PC-9 (cell line): ENCODE measurements at regions not wholly inside any gene's neighbourhood (a gene's known extent, or its start where the extent isn't known, plus 50 kb on each side); places are given as distances from the start of the nearest gene placed in this dataset.

ENCODE experiments used
- CTCF ChIP-seq: fragments of 200-600 bp; sonication (generic); conservative IDR thresholded peaks from 2 replicates; pipeline ENCODE4 v1.6.1; 2017; ENCODE audit warnings: mixed run types, antibody characterized with exemption, mild to moderate bottlenecking, moderate library complexity
- EZH2 ChIP-seq: fragments of 200-600 bp; sonication (generic); IDR thresholded peaks from 2 replicates; pipeline ENCODE4 v1.8.0; 2017; ENCODE audit warnings: antibody characterized with exemption, low read depth

DNA sequence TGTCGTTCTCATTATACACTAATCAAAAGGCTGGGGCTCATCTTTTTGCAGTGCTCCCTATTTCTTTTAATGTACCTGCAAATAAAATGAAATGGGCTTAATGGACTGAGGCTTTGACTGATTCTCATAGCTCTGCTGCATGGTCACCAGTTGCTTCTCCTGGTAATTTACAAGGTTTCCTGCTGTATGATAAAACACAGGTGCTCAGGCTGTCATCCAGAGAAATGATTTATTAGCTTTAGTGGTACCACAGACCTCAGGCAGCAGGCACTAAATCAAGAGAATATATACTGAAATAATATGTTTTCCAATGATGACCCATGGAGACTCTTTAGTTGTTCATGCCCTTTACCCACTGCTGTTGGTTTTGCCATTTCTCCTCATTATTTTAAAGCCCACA is 137.7 kb downstream of the C4orf33 start:
- TF ChIP-seq CTCF (no peak), EZH2 (no peak)
